Stimulated activated CD4-positive, alpha-beta T cell treated with anti-CD3 and anti-CD28 coated beads, Interleukin-12 subunit alpha, Interleukin-12 subunit beta, amount 100 ng/mL, for 48 hours (primary cell): ENCODE measurements at regions not wholly inside any gene's neighbourhood (a gene's known extent, or its start where the extent isn't known, plus 50 kb on each side); places are given as distances from the start of the nearest gene placed in this dataset.
"Not testable (repeated sequence)": the region's sequence is repeated elsewhere in the genome, so short reads cannot be mapped to it uniquely, and the experiment has no call there.

Experiments
- DNase-seq, 3 donors: peaks; one replicate each; pipeline ENCODE4 v3.0.0-alpha.2; 2020; ENCODE audit warnings: low read depth in 2 of 3, low spot score in 1 of 3

DNA sequence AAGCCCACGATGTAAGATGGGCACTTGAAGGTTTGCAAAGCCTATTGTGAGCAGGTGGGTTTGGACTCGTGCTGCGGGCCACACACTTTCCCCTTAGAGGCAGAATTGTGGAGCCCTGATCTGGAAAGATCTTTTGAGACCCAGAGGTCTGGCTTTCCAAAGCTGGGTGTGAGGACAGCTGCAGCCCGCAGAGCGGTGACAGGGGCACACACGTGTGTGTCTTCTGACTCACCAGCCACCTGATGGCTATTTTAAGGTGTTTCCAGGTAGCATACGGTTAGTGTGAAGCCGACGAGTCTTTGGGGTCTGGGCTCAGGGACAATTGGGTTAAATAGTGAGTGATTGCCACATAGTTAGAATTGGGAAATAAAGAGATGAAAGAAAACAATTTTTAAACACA is 108.9 kb upstream of the GSE1 start:
- DNase-seq = no peak

DNA sequence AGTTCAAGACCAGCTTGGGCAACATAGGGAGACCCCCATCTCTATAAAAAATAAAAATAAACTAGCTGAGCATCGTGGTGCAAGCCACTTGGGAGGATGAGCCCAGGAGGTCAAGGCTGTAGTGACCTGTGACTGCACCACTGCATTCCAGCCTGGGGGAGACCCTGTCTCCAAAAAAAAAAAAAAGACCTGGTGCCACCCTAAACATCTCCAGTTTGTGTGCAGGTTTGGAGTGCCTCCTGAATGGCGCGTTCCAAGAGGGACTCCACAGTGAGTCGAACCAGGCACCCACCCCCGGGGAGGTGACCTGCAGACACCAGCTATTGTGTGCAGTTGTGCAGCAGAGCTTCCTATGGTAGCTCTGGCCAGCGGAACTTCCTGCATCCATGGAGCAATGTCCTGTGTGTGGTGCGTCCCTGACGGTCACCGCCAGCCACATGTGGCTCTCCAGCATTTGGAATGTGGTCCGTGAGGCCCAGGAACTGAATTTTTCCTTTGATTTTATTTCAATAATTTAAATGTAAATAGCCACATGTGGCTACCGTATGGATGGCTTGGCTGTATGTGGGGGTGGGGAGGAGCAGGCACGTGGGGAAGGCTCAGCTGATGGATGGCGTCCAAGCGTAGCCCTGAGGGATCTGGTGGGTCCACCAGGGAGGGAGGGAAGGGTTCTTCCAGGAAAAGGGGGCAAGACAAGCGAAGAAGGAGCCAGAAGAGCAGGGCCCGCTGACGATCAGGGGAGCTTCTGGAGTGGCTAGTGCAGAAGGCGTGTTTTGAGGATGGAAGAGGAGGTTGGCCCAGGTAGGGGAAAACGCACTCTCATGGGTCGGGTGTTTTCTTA is 107.1 kb upstream of the GSE1 start:
- DNase-seq = no peak

DNA sequence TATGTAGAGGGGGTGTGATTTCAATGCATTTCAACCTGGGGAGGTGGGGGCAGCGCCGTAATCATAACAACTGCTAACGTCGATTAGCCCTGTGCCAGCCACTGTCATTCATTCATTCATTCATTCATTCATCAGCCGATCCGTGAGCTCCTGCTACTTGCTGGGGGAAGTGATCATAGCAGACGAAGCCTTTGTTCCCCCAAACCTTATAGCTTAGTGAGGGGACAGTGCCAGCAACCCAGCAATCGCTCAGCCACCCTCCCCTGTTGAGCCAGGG is 106.5 kb upstream of the GSE1 start:
- DNase-seq = no peak

DNA sequence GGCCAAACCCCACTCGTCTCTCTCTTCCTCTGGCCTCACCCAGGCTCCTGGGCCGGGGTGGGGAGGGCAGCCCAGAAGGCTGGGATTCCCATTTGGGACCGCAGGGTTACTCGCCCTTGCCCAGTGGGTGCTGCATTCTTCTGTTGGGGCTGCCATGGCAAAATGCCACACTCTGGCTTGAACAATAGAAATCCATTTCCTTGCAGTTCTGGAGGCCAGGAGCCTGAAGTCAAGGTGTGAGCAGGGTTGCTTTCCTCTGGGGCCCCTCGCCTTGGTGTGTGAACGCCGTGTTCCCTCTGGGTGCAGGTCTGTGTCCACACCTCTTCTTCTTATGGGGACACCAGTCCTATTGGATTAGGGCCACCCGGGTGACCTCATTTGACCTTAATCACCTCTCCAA is 105.8 kb upstream of the GSE1 start:
- no peak for DNase-seq

DNA sequence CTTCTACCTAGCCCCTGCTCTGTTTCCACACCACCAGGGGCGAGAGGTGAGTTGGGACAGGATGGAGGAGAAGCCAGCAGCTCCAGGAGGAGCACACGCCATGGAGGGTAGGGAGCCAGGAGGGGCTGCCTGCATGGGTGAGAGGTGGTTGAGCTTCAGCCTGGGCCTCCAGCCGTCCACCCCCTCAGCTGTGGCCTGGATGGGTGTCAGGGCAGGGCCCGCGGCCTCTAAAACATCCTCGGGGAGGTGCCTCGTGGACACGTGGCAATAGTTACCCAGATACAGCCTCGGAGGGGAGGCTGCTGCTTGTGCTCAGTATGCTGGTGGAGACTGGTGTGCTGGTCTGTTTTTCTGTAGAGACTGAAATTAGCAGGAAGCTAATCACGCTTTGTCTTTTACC is 104.7 kb upstream of the GSE1 start:
- DNase-seq = no peak

DNA sequence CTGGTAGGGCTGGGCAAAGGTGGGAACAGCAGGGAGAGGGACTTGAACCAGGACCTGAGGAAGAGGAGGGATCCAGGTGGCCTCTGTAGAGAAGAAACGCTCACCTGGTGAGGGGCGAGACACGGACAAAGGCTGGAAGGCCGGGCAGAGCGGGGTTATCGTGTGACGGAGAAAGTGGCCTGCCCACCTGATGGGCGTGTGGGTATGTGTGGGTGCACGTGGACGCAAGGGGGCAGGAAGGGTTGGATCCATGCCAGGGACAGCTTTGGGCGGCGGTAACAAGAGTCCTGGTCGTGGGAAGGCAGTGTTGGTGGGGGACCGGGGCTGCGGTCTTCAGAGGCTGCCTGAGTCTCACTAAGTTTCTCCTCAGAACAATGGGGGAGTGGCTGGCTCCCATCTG is 104.1 kb upstream of the GSE1 start:
- no peak for DNase-seq

DNA sequence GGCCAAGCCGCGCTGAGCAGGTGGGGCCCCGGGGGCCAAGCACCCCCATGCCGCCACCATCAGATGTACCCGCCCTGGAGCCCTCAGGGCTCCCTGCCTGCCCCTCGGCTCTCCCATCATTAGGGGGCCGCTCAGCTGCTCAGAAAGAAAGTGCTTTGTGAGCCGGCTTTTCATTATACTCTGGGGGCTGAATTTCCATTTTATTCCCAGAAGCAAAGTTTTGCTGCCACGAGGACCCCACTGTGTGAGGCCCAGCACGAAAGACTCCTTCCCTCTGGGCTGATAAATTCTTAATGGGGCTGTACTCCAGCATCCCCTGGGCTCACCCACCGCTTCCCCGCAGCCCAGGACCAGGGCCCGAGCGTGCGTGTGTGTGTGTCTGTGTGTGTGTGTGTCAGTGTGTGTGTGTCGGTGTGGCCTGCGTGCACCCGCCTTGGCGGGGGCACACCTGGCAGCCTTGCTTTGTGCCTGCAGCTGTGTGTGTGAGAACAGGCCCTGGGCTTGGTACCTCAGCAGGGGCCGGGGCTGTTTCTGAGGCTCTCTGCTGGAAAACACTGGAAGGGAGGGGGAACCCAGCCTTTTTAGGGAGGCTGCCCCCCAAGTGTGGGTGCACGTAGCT is 103.0 kb upstream of the GSE1 start:
- no peak for DNase-seq

DNA sequence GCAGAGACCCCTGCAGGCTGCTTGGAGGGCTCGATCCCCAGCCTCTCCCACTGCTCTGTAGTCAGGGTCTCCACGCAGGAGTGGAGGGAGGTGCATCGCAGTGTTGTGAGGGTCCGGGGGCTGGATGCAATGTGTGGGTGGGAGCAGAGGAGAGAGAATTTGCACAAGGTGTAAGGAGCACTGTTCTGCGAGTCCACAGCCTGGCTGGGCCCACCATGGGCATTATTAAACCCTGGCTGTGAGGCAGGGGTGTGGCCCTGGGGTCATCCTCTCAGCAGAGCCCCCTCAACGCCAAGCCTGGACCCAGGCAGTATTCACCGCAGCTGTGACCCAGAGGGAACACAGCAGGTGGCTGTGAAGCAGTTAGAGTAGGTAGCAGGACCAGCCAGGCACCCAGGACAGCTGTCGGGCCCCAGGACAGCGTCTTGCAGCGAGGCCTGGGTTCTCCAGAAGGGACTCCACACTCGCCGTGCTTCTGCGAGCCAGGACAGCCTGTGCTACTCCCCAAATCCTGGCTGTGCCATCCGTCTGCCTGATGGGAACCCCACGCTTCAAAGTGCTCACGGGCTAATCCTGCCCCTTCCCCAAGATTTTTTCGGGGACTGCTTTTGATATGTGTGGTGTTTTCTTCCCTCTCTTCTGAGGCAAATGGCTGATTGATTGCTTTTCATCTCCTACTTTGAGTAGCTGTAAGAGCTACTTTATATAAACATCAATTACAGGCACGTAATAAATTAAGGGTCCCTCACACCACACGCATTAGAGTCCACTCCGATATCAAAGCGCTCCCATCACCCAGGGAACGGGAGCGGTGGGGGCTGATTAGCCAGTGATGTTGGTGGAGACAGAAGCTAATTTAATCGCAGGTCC is 100.9 kb upstream of the GSE1 start:
- no peak for DNase-seq

DNA sequence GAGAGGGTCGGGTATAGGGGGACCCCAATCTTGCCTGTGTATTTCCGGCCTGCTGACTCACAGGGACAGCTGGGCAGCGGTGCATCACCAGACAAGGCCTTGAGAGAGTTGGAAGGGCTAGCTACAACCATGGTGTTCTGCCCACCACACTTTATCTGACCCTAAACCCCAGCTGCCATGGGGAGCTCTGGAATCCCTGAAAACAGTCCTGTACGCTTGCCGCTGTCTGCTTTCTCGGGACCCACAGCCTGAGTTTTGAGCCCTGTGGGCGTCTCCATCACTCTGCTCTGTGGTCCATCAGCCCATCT is 100.4 kb upstream of the GSE1 start:
- no peak for DNase-seq

DNA sequence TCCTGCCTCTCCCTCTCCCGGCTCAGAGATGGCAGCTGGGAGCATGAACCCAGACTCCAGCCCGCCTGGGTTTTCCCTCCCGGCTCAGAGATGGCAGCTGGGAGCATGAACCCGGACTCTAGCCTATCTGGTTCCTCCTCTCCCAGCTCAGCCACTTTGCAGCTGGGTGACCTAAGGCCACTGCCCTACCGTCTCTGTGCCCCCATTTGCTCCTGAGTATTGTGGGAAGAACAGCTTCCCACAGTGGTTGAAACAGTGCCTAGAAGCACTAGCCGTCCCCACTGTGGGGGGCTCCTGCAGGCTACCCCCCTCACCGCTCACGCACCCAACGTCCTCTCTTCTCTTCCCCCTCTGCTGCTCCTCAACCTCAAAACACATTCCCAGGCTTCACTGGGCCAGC is 99.9 kb upstream of the GSE1 start:
- no peak for DNase-seq

DNA sequence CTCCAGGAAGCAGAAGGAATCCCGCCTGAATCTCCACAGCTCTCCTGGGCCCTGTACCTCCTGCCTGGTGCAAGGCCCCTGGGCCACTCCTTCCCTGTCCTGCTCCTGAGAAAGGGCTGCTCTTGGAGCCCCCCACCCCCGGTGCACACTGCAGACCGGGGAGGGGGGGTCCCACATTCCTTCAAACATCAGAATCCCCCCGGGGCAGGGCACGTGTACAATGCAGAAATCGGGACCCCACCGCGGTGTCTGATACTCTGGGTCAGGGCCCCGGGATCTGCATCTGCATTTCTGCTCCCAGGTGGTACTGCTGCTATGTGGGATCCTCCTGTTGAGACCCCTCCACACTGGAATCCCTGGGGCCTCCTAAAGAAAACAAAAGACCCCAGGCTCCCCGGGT is 99.5 kb upstream of the GSE1 start:
- DNase-seq = no peak

DNA sequence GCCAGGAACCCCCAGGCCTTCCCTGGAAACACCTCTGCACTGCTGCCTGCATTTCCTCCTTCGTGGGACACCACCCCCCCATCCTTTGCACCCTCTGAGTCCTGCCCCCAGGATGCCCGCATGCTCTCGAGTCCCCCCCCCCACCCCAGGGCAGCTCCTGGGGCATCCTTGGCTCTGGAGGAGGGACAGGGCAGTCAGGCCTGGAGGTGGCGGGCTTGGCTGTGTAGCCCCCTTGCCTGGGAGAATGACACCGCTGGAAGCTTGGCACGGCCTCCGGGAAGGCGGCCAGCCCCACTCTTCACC is 98.9 kb upstream of the GSE1 start:
- no peak for DNase-seq

DNA sequence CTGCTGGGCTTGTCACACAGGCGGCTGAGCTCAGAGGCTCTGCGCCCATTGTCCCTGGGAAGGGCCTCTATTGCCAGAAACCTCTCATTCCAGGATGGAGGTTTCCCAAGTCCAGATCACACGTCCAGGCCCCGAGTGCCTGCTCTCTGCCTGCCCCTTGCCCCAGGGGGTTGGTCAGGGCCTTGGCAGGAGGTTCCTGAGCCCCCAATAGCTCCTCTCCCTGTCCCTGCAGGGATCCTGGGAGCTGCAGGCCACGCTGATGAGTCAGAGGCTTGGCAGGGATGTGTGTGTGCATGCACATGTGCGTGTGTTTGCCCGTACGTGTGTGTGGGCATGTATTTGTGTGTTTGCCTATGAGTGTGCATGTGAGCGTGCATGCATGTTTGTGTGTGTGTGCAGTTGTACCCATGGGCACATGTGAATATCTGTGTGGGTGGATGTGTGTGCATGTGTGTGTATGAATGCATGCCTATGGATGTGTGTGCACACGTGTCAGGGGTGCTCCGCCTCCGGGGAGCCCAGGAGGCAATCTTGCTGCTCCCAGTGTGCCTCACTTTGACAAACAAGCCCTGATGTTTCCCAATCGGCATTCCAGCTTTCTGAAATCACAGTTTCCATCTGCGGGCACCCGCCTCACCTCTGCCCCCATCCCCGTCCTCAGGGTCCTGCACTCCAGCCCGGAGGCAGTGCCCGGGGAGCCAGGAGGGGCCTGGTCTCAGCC is 98.4 kb upstream of the GSE1 start:
- DNase-seq = no peak

DNA sequence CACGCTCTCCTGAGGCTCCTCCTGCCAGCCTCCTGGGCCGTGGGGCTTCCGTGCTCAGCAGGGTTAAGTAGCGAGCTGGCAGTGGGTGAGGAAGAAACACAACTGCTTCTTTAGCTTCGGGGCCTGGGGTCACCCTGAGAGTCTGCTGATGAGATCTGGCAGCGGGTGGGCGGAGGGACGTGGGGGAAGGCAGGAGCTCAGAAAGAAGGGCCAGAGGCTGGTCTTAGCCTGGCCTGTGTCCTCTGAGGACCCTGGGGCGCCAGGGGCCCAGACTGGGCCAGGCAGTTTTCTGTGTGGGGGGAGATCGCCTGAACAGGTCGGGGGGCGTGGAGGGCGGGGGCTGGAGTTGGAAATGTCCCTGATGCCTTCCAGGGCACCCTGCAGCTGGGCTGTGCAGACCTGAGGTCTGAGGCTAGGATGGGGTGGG is 97.8 kb upstream of the GSE1 start:
- no peak for DNase-seq

DNA sequence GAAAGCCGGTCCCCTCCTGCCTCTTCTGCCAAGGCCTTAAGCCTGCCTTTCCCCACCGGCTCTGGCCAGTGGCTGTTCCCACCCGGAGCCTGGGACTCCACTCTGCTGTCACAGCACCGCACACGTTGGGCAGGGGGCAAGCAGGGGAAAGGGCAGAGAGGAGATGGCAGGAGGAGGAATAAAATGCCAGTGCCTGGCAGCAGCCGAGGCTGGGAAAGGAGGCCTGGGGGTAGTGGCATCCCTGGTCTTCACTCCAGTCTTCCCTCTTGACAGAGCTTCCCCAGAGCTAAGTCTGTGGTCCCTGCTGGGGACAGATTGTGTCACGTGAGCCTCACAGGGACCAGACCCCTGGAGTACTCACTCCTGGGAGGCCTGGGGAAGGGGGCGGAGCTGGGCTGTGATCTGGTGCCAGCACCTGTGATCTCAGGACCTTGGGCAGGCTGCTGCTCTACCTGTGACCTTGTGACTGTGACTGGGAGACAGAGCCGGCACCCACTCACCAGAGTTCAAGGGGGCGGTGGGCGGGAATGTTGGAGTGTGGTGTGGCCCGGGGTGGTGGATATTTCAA is 97.2 kb upstream of the GSE1 start:
- DNase-seq = no peak

DNA sequence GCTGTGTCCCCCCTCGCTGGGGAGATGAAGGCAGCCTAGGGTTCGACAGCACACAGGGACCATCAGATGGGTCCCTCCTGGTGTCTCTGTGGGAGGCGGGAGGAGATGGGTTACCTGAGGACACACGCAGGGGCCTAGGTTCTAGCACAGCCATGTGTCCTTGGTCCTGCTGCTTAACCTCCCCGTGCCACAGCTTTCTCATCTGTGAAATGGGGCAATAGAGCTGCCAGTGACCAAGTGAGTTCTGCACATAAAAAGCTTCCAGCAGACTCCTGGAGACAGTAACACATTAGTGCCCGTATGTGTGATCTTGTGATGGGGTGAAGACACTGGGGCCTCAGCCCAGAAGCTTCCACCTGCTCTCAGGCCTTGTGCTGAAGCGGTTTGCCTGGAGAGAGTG is 96.0 kb upstream of the GSE1 start:
- DNase-seq = no peak

DNA sequence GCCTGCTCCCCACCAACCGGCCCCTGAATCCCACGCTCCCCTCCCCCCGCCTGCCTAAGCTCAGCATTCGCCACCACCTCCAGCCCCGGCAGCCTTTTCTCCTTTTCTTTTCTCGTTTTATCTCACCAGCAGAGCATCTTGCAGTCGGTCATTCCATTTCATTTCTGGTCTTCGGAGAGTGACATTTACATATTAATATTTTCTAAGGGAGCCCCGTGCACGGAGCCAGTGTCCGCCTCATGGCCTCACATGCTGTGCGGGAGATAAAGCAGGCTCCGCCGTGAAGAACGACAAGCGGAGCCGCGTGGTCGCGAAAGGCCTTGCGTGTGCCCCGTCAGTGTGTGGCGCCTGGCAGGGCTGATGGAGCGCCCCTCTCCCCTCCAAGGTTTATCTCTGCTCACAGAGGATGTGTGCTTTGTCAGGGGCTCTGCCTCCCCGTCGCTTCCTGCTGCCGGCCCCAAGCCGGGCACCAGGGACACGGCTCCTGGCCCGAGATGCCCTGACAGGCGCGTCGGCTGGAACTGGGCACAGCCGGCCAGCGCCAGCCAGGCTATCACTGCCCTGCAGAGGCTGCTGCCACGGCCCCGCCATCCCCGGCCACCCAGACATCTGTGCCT is 95.5 kb upstream of the GSE1 start:
- no peak for DNase-seq

DNA sequence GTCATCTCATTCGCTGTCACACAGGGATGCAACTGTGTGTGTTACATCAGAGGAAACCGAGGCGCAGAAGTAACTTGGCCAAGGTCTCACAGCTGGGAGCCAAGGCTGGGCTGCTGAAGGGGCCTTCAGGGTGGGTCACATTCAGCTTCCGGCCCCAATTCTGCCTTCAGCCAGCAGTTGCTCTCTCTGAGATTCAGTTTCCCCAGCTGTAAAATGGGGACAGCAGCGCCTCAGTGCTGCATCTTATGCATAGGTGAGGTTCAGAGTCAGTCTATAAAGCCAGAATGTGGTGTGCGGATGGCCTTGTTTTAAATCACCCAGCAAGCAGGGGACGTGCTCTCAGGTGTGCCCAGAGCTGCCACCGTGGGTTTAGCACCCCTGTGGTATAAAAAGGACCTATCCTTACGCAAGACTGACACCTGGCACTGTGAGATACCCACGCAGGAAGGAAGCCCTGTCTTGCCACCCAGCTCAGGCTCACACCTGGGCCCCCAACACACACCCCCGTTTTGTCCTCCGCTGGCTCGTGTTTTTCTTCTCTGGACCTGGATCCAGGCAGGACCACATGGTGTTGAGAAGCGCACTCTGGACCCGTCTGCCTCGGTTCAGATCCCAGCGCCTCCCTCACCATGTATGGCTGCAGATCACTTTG is 94.6 kb upstream of the GSE1 start:
- no peak for DNase-seq

DNA sequence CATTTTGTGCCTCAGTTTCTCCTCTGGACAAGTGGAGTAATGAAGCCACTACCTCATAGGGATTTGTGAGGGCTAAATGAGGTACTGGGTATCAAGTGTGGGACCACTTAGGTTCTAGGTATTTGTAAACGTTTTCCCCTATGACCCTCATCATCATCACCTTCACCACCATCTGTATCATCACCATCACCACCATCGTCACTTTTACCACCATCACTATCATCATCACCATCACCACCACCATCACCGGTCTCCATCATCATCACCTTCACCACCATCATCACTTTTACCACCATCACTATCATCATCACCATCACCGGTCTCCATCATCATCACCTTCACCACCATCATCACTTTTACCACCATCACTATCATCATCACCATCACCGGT is 94.1 kb upstream of the GSE1 start:
- DNase-seq = not testable (repeated sequence)

DNA sequence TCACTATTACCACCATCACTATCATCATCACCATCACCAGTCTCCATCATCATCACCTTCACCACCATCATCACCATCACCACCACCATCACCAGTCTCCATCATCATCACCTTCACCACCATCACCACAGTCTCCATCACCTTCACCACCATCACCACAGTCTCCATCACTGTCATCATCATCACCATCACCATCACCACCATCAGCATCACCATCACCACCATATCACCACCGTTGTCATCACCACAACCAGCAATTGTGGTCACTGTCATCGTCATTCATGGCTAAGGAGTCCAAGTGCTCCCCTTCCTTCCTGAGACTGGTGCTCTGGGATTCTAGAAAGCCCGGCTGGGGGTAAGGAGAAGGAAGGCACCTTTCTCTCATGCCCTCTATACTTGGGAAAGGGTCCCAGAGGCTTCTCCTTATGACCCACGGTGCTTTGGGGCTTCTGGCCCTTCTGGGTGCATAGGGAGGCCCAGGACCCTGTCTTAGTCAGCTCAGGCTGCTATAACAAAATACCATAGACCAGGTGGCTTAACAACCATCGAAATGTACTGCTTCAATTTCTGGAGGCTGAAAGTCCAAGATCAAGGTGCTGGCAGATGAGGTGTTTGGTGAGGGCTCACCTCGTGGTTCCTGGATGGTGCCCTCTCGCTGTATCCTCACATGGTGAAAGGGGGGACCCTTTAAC is 93.4 kb upstream of the GSE1 start:
- DNase-seq = no peak
